HepG2 (cell line): ENCODE measurements at regions not wholly inside any gene's neighbourhood (a gene's known extent, or its start where the extent isn't known, plus 50 kb on each side); places are given as distances from the start of the nearest gene placed in this dataset.
"Not testable (repeated sequence)": the region's sequence is repeated elsewhere in the genome, so short reads cannot be mapped to it uniquely, and the experiment has no call there.

Source experiments
- EP300 ChIP-seq, 3 experiments: sonication (generic) in 1 of 3; formaldehyde crosslinking in 1 of 3; IDR thresholded peaks; 2 replicates each; pipeline versions ENCODE4 v1.5.1 to v1.6.1; 2011 to 2020; ENCODE audit warnings: low read depth in 2 of 3, low read length in 2 of 3, borderline replicate concordance in 1 of 3, improper control_type of control experiment in 1 of 3, mild to moderate bottlenecking in 1 of 3, missing genetic modification reagents in 1 of 3, moderate library complexity in 1 of 3
- ETV5 ChIP-seq: IDR thresholded peaks from 2 replicates; pipeline ENCODE4 v1.6.1; 2018; ENCODE audit warnings: missing biosample characterization, missing genetic modification reagents, inconsistent platforms, borderline replicate concordance
- FLYWCH1 ChIP-seq: sonication (generic); formaldehyde crosslinking; IDR thresholded peaks from 2 replicates; pipeline ENCODE4 v1.8.1; 2023; ENCODE audit warnings: mild to moderate bottlenecking, missing genetic modification reagents
- HDAC6 ChIP-seq: fragments of 200-600 bp; sonication (generic); IDR thresholded peaks from 2 replicates; pipeline ENCODE4 v1.7.0; 2017; ENCODE audit warnings: mild to moderate bottlenecking, antibody characterized with exemption, low read length, low read depth
- MED13 ChIP-seq: sonication (generic); formaldehyde crosslinking; IDR thresholded peaks from 2 replicates; pipeline ENCODE4 v1.5.0; 2020; ENCODE audit warnings: missing genetic modification reagents
- MTA1 ChIP-seq: sonication (generic); formaldehyde crosslinking; IDR thresholded peaks from 2 replicates; pipeline ENCODE4 v1.4.0; 2020; ENCODE audit warnings: missing genetic modification reagents, mild to moderate bottlenecking, borderline replicate concordance
- POLR2A ChIP-seq, 2 experiments: IDR thresholded peaks; 2 replicates each; pipeline ENCODE4 v1.6.1; 2011; ENCODE audit warnings: low read depth in 2 of 2, low read length in 2 of 2, mild to moderate bottlenecking in 1 of 2, moderate library complexity in 1 of 2; ENCODE audit not compliant: insufficient read depth in 1 of 2
- SMARCE1 ChIP-seq: fragments of 450-650 bp; IDR thresholded peaks from 2 replicates; pipeline ENCODE4 v1.6.1; 2017; ENCODE audit warnings: borderline replicate concordance
- STAT5B ChIP-seq: sonication (generic); formaldehyde crosslinking; IDR thresholded peaks from 2 replicates; pipeline ENCODE4 v1.4.0; 2020; ENCODE audit warnings: missing genetic modification reagents
- TF ChIP-seq, protein P1 (sequence below): sonication (generic); formaldehyde crosslinking; IDR thresholded peaks from 2 replicates; pipeline ENCODE4 v1.5.1; 2020; ENCODE audit warnings: mild to moderate bottlenecking, missing genetic modification reagents, moderate library complexity
- TF ChIP-seq, protein P2 (sequence below), 2 experiments: sonication (generic) in 1 of 2; formaldehyde crosslinking in 1 of 2; IDR thresholded peaks; 2 replicates each; pipeline versions ENCODE4 v1.5.1 to v1.6.1; 2011 to 2020; ENCODE audit warnings: borderline replicate concordance in 1 of 2, low read depth in 1 of 2, low read length in 1 of 2, mild to moderate bottlenecking in 1 of 2, missing genetic modification reagents in 1 of 2, moderate library complexity in 1 of 2
- TF ChIP-seq, protein P3 (sequence below), 2 experiments: sonication (generic) in 1 of 2; formaldehyde crosslinking in 1 of 2; IDR thresholded peaks; 2 replicates each; pipeline versions ENCODE4 v1.6.1 to v1.9.0; 2014 to 2022; ENCODE audit warnings: antibody characterized with exemption in 1 of 2, borderline replicate concordance in 1 of 2, inconsistent platforms in 1 of 2, low read depth in 1 of 2, missing genetic modification reagents in 1 of 2
- TF ChIP-seq, protein P4 (sequence below): sonication (generic); formaldehyde crosslinking; IDR thresholded peaks from 2 replicates; pipeline ENCODE4 v1.4.0; 2020; ENCODE audit warnings: missing genetic modification reagents

DNA sequence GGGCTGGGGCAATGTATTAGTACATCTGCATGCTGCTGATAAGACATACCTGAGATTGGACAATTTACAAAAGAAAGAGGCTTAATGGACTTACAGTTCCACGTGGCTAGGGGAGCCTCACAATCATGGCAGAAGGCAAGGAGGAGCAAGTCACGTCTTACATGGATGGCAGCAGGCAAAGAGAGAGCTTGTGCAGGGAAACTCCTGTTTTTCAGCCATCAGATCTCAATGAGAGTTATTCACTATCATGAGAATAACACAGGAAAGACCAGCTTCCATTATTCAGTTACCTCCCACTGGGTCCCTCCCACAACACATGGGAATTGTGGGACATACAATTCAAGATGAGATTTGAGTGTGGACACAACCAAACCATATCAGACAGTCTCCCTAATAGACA, 504.2 kb upstream of the FANCL start:
- TF ChIP-seq EP300 (IDR thresholded peaks at IDR 0.05; ENCODE audit: low read depth in 2 of 2, low read length in 2 of 2); EP300 (CRISPR knock-in tag; IDR thresholded peaks at IDR 0.05; ENCODE audit: borderline replicate concordance); HDAC6; FLYWCH1 (CRISPR knock-in tag); MED13; POLR2A (IDR thresholded peaks at IDR 0.05; ENCODE audit: insufficient read depth in 1 of 2, low read depth in 2 of 2, low read length in 2 of 2); ETV5 (CRISPR knock-in tag); STAT5B (CRISPR knock-in tag); MTA1 (CRISPR knock-in tag); SMARCE1: not testable (repeated sequence)
- TF ChIP-seq, protein P1, sequence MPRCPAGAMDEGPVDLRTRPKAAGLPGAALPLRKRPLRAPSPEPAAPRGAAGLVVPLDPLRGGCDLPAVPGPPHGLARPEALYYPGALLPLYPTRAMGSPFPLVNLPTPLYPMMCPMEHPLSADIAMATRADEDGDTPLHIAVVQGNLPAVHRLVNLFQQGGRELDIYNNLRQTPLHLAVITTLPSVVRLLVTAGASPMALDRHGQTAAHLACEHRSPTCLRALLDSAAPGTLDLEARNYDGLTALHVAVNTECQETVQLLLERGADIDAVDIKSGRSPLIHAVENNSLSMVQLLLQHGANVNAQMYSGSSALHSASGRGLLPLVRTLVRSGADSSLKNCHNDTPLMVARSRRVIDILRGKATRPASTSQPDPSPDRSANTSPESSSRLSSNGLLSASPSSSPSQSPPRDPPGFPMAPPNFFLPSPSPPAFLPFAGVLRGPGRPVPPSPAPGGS (CRISPR knock-in tag) = not testable (repeated sequence)
- TF ChIP-seq, protein P2, sequence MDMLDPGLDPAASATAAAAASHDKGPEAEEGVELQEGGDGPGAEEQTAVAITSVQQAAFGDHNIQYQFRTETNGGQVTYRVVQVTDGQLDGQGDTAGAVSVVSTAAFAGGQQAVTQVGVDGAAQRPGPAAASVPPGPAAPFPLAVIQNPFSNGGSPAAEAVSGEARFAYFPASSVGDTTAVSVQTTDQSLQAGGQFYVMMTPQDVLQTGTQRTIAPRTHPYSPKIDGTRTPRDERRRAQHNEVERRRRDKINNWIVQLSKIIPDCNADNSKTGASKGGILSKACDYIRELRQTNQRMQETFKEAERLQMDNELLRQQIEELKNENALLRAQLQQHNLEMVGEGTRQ (IDR thresholded peaks at IDR 0.05; ENCODE audit: low read depth, low read length) = not testable (repeated sequence)
- TF ChIP-seq, protein P2 (CRISPR knock-in tag; IDR thresholded peaks at IDR 0.05; ENCODE audit: borderline replicate concordance) = not testable (repeated sequence)
- TF ChIP-seq, protein P3, sequence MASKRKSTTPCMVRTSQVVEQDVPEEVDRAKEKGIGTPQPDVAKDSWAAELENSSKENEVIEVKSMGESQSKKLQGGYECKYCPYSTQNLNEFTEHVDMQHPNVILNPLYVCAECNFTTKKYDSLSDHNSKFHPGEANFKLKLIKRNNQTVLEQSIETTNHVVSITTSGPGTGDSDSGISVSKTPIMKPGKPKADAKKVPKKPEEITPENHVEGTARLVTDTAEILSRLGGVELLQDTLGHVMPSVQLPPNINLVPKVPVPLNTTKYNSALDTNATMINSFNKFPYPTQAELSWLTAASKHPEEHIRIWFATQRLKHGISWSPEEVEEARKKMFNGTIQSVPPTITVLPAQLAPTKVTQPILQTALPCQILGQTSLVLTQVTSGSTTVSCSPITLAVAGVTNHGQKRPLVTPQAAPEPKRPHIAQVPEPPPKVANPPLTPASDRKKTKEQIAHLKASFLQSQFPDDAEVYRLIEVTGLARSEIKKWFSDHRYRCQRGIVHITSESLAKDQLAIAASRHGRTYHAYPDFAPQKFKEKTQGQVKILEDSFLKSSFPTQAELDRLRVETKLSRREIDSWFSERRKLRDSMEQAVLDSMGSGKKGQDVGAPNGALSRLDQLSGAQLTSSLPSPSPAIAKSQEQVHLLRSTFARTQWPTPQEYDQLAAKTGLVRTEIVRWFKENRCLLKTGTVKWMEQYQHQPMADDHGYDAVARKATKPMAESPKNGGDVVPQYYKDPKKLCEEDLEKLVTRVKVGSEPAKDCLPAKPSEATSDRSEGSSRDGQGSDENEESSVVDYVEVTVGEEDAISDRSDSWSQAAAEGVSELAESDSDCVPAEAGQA (IDR thresholded peaks at IDR 0.05; ENCODE audit: low read depth) = not testable (repeated sequence)
- TF ChIP-seq, protein P3 (CRISPR knock-in tag; IDR thresholded peaks at IDR 0.05; ENCODE audit: borderline replicate concordance) = not testable (repeated sequence)
- TF ChIP-seq, protein P4, sequence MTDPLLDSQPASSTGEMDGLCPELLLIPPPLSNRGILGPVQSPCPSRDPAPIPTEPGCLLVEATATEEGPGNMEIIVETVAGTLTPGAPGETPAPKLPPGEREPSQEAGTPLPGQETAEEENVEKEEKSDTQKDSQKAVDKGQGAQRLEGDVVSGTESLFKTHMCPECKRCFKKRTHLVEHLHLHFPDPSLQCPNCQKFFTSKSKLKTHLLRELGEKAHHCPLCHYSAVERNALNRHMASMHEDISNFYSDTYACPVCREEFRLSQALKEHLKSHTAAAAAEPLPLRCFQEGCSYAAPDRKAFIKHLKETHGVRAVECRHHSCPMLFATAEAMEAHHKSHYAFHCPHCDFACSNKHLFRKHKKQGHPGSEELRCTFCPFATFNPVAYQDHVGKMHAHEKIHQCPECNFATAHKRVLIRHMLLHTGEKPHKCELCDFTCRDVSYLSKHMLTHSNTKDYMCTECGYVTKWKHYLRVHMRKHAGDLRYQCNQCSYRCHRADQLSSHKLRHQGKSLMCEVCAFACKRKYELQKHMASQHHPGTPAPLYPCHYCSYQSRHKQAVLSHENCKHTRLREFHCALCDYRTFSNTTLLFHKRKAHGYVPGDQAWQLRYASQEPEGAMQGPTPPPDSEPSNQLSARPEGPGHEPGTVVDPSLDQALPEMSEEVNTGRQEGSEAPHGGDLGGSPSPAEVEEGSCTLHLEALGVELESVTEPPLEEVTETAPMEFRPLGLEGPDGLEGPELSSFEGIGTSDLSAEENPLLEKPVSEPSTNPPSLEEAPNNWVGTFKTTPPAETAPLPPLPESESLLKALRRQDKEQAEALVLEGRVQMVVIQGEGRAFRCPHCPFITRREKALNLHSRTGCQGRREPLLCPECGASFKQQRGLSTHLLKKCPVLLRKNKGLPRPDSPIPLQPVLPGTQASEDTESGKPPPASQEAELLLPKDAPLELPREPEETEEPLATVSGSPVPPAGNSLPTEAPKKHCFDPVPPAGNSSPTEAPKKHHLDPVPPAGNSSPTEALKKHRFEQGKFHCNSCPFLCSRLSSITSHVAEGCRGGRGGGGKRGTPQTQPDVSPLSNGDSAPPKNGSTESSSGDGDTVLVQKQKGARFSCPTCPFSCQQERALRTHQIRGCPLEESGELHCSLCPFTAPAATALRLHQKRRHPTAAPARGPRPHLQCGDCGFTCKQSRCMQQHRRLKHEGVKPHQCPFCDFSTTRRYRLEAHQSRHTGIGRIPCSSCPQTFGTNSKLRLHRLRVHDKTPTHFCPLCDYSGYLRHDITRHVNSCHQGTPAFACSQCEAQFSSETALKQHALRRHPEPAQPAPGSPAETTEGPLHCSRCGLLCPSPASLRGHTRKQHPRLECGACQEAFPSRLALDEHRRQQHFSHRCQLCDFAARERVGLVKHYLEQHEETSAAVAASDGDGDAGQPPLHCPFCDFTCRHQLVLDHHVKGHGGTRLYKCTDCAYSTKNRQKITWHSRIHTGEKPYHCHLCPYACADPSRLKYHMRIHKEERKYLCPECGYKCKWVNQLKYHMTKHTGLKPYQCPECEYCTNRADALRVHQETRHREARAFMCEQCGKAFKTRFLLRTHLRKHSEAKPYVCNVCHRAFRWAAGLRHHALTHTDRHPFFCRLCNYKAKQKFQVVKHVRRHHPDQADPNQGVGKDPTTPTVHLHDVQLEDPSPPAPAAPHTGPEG = not testable (repeated sequence)
